Kidney (tissue), 13 donors: ENCODE measurements at regions not wholly inside any gene's neighbourhood (a gene's known extent, or its start where the extent isn't known, plus 50 kb on each side); places are given as distances from the start of the nearest gene placed in this dataset.

Experiments
- DNase-seq, 5 donors: peaks; one replicate each; pipeline ENCODE4 v3.0.0-alpha.2; 2013 to 2020
- FAIRE-seq: peaks from 2 replicates; lab custom pipeline; 2012; peaks lifted over from hg19 to GRCh38; lab: Jason Lieb, UNC
- H3K27ac ChIP-seq, 2 donors: one replicate each; pipeline ENCODE4 v1.7.0; 2013; ENCODE audit warnings: low read depth in 2 of 2, low read length in 2 of 2, inconsistent platforms in 1 of 2
- H3K27me3 ChIP-seq: one replicate; pipeline ENCODE4 v1.7.1; 2013; ENCODE audit warnings: low read length, inconsistent platforms; ENCODE audit not compliant: control insufficient read depth, insufficient read depth
- H3K36me3 ChIP-seq, 3 donors: one replicate each; pipeline versions ENCODE4 v1.7.0 to v1.7.1; 2013; ENCODE audit warnings: low read length in 3 of 3, control low read depth in 1 of 3, inconsistent platforms in 1 of 3; ENCODE audit not compliant: insufficient read depth in 3 of 3, control insufficient read depth in 2 of 3
- H3K4me1 ChIP-seq, 3 donors: one replicate each; pipeline versions ENCODE4 v1.7.0 to v1.7.1; 2013; ENCODE audit warnings: low read length in 3 of 3, inconsistent platforms in 1 of 3, low read depth in 1 of 3; ENCODE audit not compliant: control insufficient read depth in 2 of 3, insufficient read depth in 2 of 3
- H3K4me3 ChIP-seq, 3 donors: one replicate each; pipeline versions ENCODE4 v1.7.0 to v1.8.1; 2013; ENCODE audit warnings: low read length in 3 of 3, control low read depth in 1 of 3, inconsistent platforms in 1 of 3
- H3K9ac ChIP-seq, 3 donors: one replicate each; pipeline versions ENCODE4 v1.7.0 to v1.7.1; 2013; ENCODE audit warnings: low read length in 3 of 3, control low read depth in 1 of 3, inconsistent platforms in 1 of 3
- H3K9me3 ChIP-seq, 3 donors: one replicate each; pipeline versions ENCODE4 v1.7.0 to v1.7.1; 2013; ENCODE audit warnings: low read length in 3 of 3, control low read depth in 1 of 3, inconsistent platforms in 1 of 3; ENCODE audit not compliant: control insufficient read depth in 2 of 3, insufficient read depth in 1 of 3
- CTCF ChIP-seq: IDR thresholded peaks from 3 replicates; pipeline ENCODE4 v1.5.1; 2012; ENCODE audit warnings: mild to moderate bottlenecking, moderate library complexity, borderline replicate concordance; ENCODE audit not compliant: insufficient read depth; ENCODE audit errors: extremely low read depth
- intact Hi-C: fragments of 100-400 bp; cut with DNase I; formaldehyde crosslinking; loops from one replicate; pipeline ENCODE4 v1.11.1; 2022
- donor health status: control.
- donor health status: control.
- donor health status: control.
- donor health status: control.
- donor health status: control.
- donor health status: DM: yes; HTN: yes; CAD: no.
- donor health status: Normal renal cell carcinoma (clear cell type).

DNA sequence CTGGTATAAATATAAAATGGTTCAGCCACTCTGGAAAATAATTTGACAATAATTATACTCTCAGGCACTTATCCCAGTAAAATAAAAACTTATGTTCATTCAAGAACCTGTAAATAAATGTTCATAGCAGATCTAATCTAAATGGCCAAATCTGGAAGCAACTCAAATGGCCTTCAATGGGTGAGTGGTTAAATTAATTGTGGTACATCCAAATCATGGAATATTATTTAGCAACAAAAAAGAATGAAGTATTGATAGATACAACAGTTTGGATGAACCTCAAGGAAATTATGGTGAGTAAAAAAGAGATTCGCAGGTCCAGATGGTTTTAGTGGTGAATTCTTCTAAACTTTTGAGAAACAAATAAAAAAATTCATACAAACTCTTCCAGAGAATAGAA is 287.0 kb upstream of the ZC3H12C start:
- Histone ChIP-seq H3K36me3 (no peaks in the 10 kb centered on the region), H3K27me3 (no peaks in the 10 kb centered on the region), H3K4me3 (no peak overlapping the region), H3K4me1 (no peaks in the 10 kb centered on the region), H3K27ac (no peak overlapping the region), H3K9me3 (no peaks in the 10 kb centered on the region), H3K9ac (no peak overlapping the region)
- DNase-seq, result no peak
- no peak for TF ChIP-seq CTCF
- intact Hi-C loops, result no loop called here
- no peak for FAIRE-seq

GRCh38 chr11:109808569-109808968 is 284.6 kb upstream of the ZC3H12C start:
- Histone ChIP-seq H3K27me3 (no peaks in the 10 kb centered on the region), H3K9me3 (no peaks in the 10 kb centered on the region), H3K4me1 (no peaks in the 10 kb centered on the region), H3K9ac (no peak overlapping the region), H3K27ac (no peak overlapping the region), H3K36me3 (no peaks in the 10 kb centered on the region), H3K4me3 (no peak overlapping the region)
- intact Hi-C loops, result no loop called here
- FAIRE-seq (no peak), DNase-seq (no peak)
- TF ChIP-seq CTCF, result no peak

DNA sequence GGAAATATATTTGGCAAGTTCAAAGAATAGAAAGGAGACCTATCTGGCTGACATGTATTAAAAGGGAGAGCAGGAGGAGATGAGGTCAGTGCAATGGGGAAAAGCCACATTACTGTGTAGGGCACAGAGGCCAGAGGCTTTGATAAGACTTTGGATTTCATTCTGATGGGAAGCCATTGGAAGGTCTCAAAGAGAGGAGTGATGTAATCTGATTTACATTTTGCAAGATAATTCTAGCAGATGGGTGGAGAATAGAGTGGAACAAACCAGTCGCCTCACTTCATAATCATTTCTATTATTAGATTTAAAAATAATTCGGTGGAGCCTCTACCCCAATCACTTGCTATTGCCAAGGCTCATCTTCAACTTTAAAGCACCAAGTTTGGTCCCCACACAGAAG is 278.4 kb upstream of the ZC3H12C start:
- no peak overlapping the region for H3K9ac ChIP-seq
- FAIRE-seq (no peak), DNase-seq (no peak)
- no peak overlapping the region for H3K27ac ChIP-seq
- no peaks in the 10 kb centered on the region for H3K9me3 ChIP-seq
- H3K27me3 ChIP-seq, result no peaks in the 10 kb centered on the region
- H3K36me3 ChIP-seq, result no peaks in the 10 kb centered on the region
- H3K4me3 ChIP-seq, result no peak overlapping the region
- intact Hi-C loops, result no loop called here
- no peak for TF ChIP-seq CTCF
- H3K4me1 ChIP-seq, result no peaks in the 10 kb centered on the region

GRCh38 chr11:109815500-109816150 is 277.6 kb upstream of the ZC3H12C start:
- H3K36me3 ChIP-seq, result no peaks in the 10 kb centered on the region
- no peak overlapping the region for H3K9ac ChIP-seq
- intact Hi-C loops, result no loop called here
- no peak for FAIRE-seq
- H3K27ac ChIP-seq, result no peak overlapping the region
- TF ChIP-seq CTCF, result no peak
- no peak overlapping the region for H3K4me3 ChIP-seq
- no peaks in the 10 kb centered on the region for H3K9me3 ChIP-seq
- H3K4me1 ChIP-seq, result no peaks in the 10 kb centered on the region
- no peaks in the 10 kb centered on the region for H3K27me3 ChIP-seq
- no peak for DNase-seq
